ENCODE measurements at regions not wholly inside any gene's neighbourhood (a gene's known extent, or its start where the extent isn't known, plus 50 kb on each side); places are given as distances from the start of the nearest gene placed in this dataset.

DNA sequence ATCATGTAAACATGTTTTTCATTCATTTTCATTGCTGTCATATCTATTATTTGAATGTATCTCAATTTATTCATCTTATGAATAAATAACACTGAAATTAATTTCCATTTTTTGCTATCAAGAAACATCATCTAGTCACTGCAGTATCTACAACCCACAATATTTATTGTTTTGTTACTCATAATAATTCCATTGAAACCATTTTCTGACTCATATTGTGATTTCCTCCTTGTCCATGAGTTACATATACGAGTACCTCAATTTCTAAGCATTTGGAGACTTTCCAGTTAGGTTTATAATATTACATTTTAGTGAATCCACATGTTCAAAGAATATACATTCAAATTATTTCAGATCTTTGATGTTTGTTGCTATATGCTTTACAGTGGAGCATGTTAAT is 1524.0 kb downstream of the SLITRK1 start:
- ChIA-PET CTCF (no interaction called here), POLR2A (no interaction called here)
- Histone ChIP-seq H4K20me1 (ENCODE audit: control insufficient read depth, insufficient read depth, low read length, poor library complexity, severe bottlenecking) (no peaks in the 10 kb centered on the region), H3K27me3 (replicated peaks in 1 of 4; ENCODE audit: control extremely low read depth in 1 of 4, control insufficient read depth in 3 of 4, insufficient read depth in 4 of 4, low read length in 3 of 4) (no peaks in the 10 kb centered on the region), H3K36me3 (replicated peaks in 1 of 2; ENCODE audit: control extremely low read depth in 1 of 2, control insufficient read depth in 1 of 2, extremely low read depth in 1 of 2, insufficient read depth in 2 of 2, low read length in 1 of 2) (no peaks in the 10 kb centered on the region), H3K9ac (ENCODE audit: low read length) (no peak overlapping the region), H3K4me2 (replicated peaks; ENCODE audit: low read depth, low read length, poor library complexity, severe bottlenecking) (no peak overlapping the region), H3K79me2 (ENCODE audit: control insufficient read depth, insufficient read depth, low read length) (no peaks in the 10 kb centered on the region), H3K9me3 (ENCODE audit: control extremely low read depth in 1 of 3, control insufficient read depth in 2 of 3, insufficient read depth in 1 of 3, low read length in 2 of 3) (no peaks in the 10 kb centered on the region), H3K4me1 (ENCODE audit: control insufficient read depth in 2 of 2, insufficient read depth in 2 of 2, low read length in 2 of 2) (no peaks in the 10 kb centered on the region), H3K27ac (ENCODE audit: low read length in 2 of 2) (no peak overlapping the region), H3K4me3 (ENCODE audit: control extremely low read depth in 1 of 5, extremely low read depth in 1 of 5, insufficient read depth in 1 of 5, low read depth in 2 of 5, low read length in 4 of 5) (no peak overlapping the region), H2AFZ (ENCODE audit: insufficient read depth, low read depth, low read length, poor library complexity, severe bottlenecking) (no peak overlapping the region)
- no peaks in the 10 kb centered on the region for H3K9me3 Mint-ChIP-seq (ENCODE audit: insufficient read depth)
- no peak for TF ChIP-seq EZH2 (IDR thresholded peaks at IDR 0.05; ENCODE audit: borderline replicate concordance, insufficient read depth, low read depth, low read length, poor library complexity, severe bottlenecking)
- TF ChIP-seq, protein P1, sequence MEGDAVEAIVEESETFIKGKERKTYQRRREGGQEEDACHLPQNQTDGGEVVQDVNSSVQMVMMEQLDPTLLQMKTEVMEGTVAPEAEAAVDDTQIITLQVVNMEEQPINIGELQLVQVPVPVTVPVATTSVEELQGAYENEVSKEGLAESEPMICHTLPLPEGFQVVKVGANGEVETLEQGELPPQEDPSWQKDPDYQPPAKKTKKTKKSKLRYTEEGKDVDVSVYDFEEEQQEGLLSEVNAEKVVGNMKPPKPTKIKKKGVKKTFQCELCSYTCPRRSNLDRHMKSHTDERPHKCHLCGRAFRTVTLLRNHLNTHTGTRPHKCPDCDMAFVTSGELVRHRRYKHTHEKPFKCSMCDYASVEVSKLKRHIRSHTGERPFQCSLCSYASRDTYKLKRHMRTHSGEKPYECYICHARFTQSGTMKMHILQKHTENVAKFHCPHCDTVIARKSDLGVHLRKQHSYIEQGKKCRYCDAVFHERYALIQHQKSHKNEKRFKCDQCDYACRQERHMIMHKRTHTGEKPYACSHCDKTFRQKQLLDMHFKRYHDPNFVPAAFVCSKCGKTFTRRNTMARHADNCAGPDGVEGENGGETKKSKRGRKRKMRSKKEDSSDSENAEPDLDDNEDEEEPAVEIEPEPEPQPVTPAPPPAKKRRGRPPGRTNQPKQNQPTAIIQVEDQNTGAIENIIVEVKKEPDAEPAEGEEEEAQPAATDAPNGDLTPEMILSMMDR (IDR thresholded peaks at IDR 0.05), result no peak
- H3K4me1 Mint-ChIP-seq, result no peaks in the 10 kb centered on the region
- no peak overlapping the region for H3K4me3 Mint-ChIP-seq
- WGBS (ENCODE audit: insufficient coverage), result no CpG with 5 or more reads among the region's 1 CpG
- ATAC-seq (ENCODE audit: low read depth) (no peak), DNase-seq (no peak)
- intact Hi-C loops (cut with micrococcal nuclease), result no loop called here
- H3K27ac Mint-ChIP-seq, result no peak overlapping the region
- H3K27me3 Mint-ChIP-seq, result no peaks in the 10 kb centered on the region

DNA sequence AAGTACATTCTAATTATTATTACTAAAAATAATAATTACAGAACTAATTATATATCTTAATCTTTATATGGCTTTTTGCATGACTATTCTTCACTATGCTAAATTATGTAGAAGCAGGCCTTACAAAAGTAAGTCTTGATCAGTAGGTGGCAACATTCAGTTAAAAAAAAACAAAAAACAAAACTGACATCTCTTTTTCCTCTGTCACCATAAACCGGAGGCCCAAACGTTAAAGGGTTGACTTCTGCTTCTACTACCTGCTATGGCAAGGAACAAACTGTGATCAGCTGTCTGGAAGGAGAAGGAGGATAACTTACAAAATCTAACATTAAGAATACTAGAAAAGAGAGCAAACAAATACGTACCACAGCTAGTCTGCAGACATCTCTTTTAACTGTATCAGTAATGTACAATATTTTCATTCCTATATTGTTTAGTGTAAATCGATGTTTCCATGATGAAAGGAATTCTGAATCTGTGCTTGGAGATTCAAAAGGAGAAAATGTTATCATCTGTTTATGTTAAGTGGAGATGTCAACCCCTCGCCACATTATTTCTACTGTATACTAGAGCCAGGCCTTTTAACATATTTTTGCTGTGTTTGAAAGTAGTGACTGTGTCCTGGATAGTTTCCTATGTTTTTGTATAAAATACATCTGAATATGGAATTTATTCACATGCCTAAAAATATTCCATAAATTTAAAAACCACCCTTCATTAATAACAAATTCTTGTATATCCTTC is 1525.4 kb downstream of the SLITRK1 start:
- Mint-ChIP-seq H3K27me3 (no peaks in the 10 kb centered on the region), H3K4me1 (no peaks in the 10 kb centered on the region), H3K27ac (no peak overlapping the region), H3K9me3 (ENCODE audit: insufficient read depth) (no peaks in the 10 kb centered on the region), H3K4me3 (no peak overlapping the region)
- no CpG with 5 or more reads among the region's 5 CpGs for WGBS (ENCODE audit: insufficient coverage)
- ATAC-seq (ENCODE audit: low read depth) (no peak), DNase-seq (no peak)
- Histone ChIP-seq H3K4me3 (ENCODE audit: control extremely low read depth in 1 of 5, extremely low read depth in 1 of 5, insufficient read depth in 1 of 5, low read depth in 2 of 5, low read length in 4 of 5) (no peak overlapping the region), H3K27ac (ENCODE audit: low read length in 2 of 2) (no peak overlapping the region), H3K4me1 (ENCODE audit: control insufficient read depth in 2 of 2, insufficient read depth in 2 of 2, low read length in 2 of 2) (no peaks in the 10 kb centered on the region), H3K36me3 (replicated peaks in 1 of 2; ENCODE audit: control extremely low read depth in 1 of 2, control insufficient read depth in 1 of 2, extremely low read depth in 1 of 2, insufficient read depth in 2 of 2, low read length in 1 of 2) (no peaks in the 10 kb centered on the region), H3K4me2 (replicated peaks; ENCODE audit: low read depth, low read length, poor library complexity, severe bottlenecking) (no peak overlapping the region), H4K20me1 (ENCODE audit: control insufficient read depth, insufficient read depth, low read length, poor library complexity, severe bottlenecking) (no peaks in the 10 kb centered on the region), H3K79me2 (ENCODE audit: control insufficient read depth, insufficient read depth, low read length) (no peaks in the 10 kb centered on the region), H2AFZ (ENCODE audit: insufficient read depth, low read depth, low read length, poor library complexity, severe bottlenecking) (no peak overlapping the region), H3K9me3 (ENCODE audit: control extremely low read depth in 1 of 3, control insufficient read depth in 2 of 3, insufficient read depth in 1 of 3, low read length in 2 of 3) (no peaks in the 10 kb centered on the region), H3K9ac (ENCODE audit: low read length) (no peak overlapping the region), H3K27me3 (replicated peaks in 1 of 4; ENCODE audit: control extremely low read depth in 1 of 4, control insufficient read depth in 3 of 4, insufficient read depth in 4 of 4, low read length in 3 of 4) (no peaks in the 10 kb centered on the region)
- CTCF ChIA-PET, result no interaction called here
- POLR2A ChIA-PET, result no interaction called here
- intact Hi-C loops (cut with micrococcal nuclease), result no loop called here
- TF ChIP-seq, protein P1 (IDR thresholded peaks at IDR 0.05), result no peak
- TF ChIP-seq EZH2 (IDR thresholded peaks at IDR 0.05; ENCODE audit: borderline replicate concordance, insufficient read depth, low read depth, low read length, poor library complexity, severe bottlenecking), result no peak
